ENCODE measurements at regions not wholly inside any gene's neighbourhood (a gene's known extent, or its start where the extent isn't known, plus 50 kb on each side); places are given as distances from the start of the nearest gene placed in this dataset.
"Not testable (repeated sequence)": the region's sequence is repeated elsewhere in the genome, so short reads cannot be mapped to it uniquely, and the experiment has no call there.

DNA sequence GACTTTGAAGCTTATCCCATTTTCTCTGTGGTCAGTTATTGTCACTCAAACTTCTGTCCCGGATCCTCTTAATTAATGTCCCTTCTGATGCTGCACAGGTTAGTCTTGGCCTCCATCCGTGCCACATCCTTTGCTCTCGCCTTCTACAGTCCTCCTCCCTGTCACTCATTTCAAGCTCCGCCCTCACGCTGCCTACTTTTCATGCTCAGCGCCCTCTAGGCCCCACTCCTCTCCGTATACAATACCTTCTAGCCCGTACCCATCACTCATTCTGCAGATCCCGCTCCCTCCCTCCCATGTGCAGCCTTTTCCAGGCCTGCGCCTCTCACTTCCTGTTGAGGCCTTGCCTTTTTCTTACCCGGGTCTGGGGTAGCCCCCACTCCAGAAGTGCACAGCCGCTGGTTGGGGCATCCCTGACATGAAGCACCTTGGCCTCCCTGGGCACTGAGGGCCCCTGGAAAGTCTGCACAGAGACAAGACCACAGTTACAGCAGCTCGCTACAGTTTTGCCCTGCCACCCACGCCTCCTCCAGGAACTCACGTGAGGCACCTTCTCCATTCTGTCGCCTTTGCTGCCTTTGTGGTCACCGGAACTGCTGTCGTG, 88.5 kb upstream of the SLC25A48 start:
- DNase-seq (ENCODE audit: low read depth) = no peak
- TF ChIP-seq CTCF (IDR thresholded peaks at IDR 0.05; ENCODE audit: insufficient read depth, low read length) = no peak
- H3K4me3 ChIP-seq (ENCODE audit: low read depth, low read length) = no peak overlapping the region

GRCh38 chr5:135743705-135744411, 90.6 kb upstream of the SLC25A48 start:
- TF ChIP-seq CTCF (IDR thresholded peaks at IDR 0.05; ENCODE audit: insufficient read depth, low read length) = no peak
- DNase-seq (ENCODE audit: low read depth) = no peak
- H3K4me3 ChIP-seq (ENCODE audit: low read depth, low read length) = no peak overlapping the region

- TF ChIP-seq CTCF (IDR thresholded peaks at IDR 0.05; ENCODE audit: insufficient read depth, low read length) = no peak
- H3K4me3 ChIP-seq (ENCODE audit: low read depth, low read length) = no peak overlapping the region
- DNase-seq (ENCODE audit: low read depth) = no peak
Measured at GRCh38 chr5:135743181-135743580, 91.3 kb upstream of the SLC25A48 start.

DNA sequence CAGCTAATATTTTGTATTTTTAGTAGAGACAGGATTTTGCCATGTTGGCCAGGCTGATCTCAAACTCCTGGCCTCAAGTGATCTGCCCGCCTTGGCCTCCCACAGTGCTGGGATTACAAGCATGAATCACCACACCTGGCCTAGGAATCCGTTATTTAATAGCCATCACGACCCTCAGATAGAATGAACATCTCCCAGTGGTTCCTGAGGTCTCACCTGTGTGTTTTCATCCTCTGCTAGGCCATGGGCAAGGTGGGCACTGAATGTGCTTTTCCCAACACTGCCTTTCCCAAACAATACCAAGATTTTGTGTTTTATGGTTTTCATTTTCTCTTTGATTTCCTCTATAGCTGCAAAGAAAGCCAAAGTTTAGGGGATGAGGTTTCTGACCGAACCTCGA, 92.2 kb upstream of the SLC25A48 start:
- DNase-seq (ENCODE audit: low read depth); H3K4me3 ChIP-seq (ENCODE audit: low read depth, low read length): not testable (repeated sequence)

DNA sequence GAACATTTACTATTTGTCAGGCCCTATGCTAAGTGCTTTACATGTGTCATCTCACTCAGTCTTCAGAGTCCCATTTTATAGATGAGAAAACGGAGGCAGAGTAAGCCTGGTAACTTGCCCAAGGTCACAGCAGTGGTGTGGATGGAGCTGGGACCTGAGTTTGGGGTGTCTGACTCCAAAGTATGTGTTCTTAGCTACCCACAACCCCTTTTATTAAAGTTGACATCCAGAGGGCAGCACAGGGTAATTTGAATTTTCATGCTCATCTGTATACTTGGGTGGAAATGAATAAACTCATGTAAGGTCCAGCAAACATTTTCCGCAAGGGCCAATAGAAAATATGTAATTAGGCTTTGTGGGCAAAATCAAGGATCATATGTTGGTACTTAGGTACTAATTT, 93.4 kb upstream of the SLC25A48 start:
- no peak for TF ChIP-seq CTCF (IDR thresholded peaks at IDR 0.05; ENCODE audit: insufficient read depth, low read length)
- H3K4me3 ChIP-seq (ENCODE audit: low read depth, low read length) = no peak overlapping the region
- DNase-seq (ENCODE audit: low read depth) = no peak

GRCh38 chr5:135740475-135740874, 94.0 kb upstream of the SLC25A48 start:
- no peak for DNase-seq (ENCODE audit: low read depth)
- H3K4me3 ChIP-seq (ENCODE audit: low read depth, low read length) = no peak overlapping the region
- TF ChIP-seq CTCF (IDR thresholded peaks at IDR 0.05; ENCODE audit: insufficient read depth, low read length) = no peak

DNA sequence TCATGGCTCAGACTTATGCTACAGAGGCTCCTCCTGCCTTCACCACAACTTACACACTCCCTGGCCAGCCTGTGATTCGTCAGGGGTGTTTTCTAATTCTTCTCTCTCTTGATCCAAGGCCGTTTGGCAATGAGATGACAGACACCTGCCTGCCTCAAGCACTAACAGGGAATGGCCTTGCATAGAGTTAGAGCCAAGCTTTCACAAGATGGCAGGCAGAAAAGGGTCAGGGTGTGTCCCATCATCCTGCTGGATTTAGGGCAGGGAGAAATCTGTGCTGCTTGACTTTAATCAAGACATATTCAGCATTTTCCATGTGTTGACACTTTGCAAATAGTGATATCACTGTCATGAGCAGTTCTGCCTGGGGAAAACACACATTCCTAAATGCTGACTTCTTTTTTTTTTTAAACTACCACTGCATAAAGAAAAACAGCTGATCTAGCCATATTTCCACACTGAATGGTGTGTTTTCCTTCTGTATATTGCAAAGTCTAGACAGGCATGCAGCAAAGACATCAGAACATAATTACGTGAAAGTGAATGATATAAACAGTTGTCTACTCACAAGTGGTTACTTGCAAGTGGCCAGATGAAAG, 95.0 kb upstream of the SLC25A48 start:
- H3K4me3 ChIP-seq (ENCODE audit: low read depth, low read length) = no peak overlapping the region
- TF ChIP-seq CTCF (IDR thresholded peaks at IDR 0.05; ENCODE audit: insufficient read depth, low read length) = no peak
- no peak for DNase-seq (ENCODE audit: low read depth)
